Endodermal cell (in vitro differentiated cells): ENCODE measurements at regions not wholly inside any gene's neighbourhood (a gene's known extent, or its start where the extent isn't known, plus 50 kb on each side); places are given as distances from the start of the nearest gene placed in this dataset.

Experiments used
- DNase-seq: peaks from one replicate; pipeline ENCODE4 v3.0.0-alpha.2; 2017
- H3K27ac ChIP-seq: 2 replicates; pipeline ENCODE4 v1.5.1; 2013; ENCODE audit warnings: mild to moderate bottlenecking, low read depth, low read length, moderate library complexity
- H3K27me3 ChIP-seq: 2 replicates; pipeline ENCODE4 v1.6.1; 2013; ENCODE audit warnings: mild to moderate bottlenecking, low read length, moderate library complexity; ENCODE audit not compliant: insufficient read depth, control insufficient read depth, poor library complexity, severe bottlenecking
- H3K36me3 ChIP-seq: 2 replicates; pipeline ENCODE4 v1.7.0; 2013; ENCODE audit warnings: mild to moderate bottlenecking, low read length, moderate library complexity; ENCODE audit not compliant: control insufficient read depth, insufficient read depth
- H3K4me1 ChIP-seq: one replicate; pipeline ENCODE4 v1.7.0; 2013; ENCODE audit warnings: low read length; ENCODE audit not compliant: control insufficient read depth, insufficient read depth
- H3K4me3 ChIP-seq: 2 replicates; pipeline ENCODE4 v1.5.1; 2013; ENCODE audit warnings: mild to moderate bottlenecking, low read length, moderate library complexity
- H3K9ac ChIP-seq: 2 replicates; pipeline ENCODE4 v1.6.1; 2013; ENCODE audit warnings: mild to moderate bottlenecking, low read length, moderate library complexity; ENCODE audit not compliant: poor library complexity, severe bottlenecking; ENCODE audit errors: extremely low read depth
- H3K9me3 ChIP-seq: 2 replicates; pipeline ENCODE4 v1.6.1; 2013; ENCODE audit warnings: mild to moderate bottlenecking, low read length, moderate library complexity; ENCODE audit not compliant: control insufficient read depth
- H3K27ac Mint-ChIP-seq: 2 replicates; pipeline ENCODE4 v1.8.0; 2020; ENCODE audit warnings: mixed read lengths
- H3K27me3 Mint-ChIP-seq: 2 replicates; pipeline ENCODE4 v1.8.0; 2021; ENCODE audit warnings: mild to moderate bottlenecking, mixed read lengths; ENCODE audit not compliant: insufficient read depth
- H3K36me3 Mint-ChIP-seq: 2 replicates; pipeline ENCODE4 v1.8.0; 2020; ENCODE audit warnings: low read depth, mixed read lengths
- H3K4me1 Mint-ChIP-seq: 2 replicates; pipeline ENCODE4 v1.8.0; 2020; ENCODE audit warnings: mixed read lengths
- H3K4me3 Mint-ChIP-seq: 2 replicates; pipeline ENCODE4 v1.8.0; 2020; ENCODE audit warnings: mild to moderate bottlenecking, moderate library complexity, mixed read lengths
- H3K9me3 Mint-ChIP-seq: 2 replicates; pipeline ENCODE4 v1.8.0; 2020; ENCODE audit warnings: mild to moderate bottlenecking, mixed read lengths
- CTCF ChIP-seq: fragments of 200-600 bp; sonication (generic); conservative IDR thresholded peaks from 2 replicates; pipeline ENCODE4 v1.5.0; 2021; ENCODE audit warnings: antibody characterized with exemption, mild to moderate bottlenecking
- WGBS, 2 experiments: methylation state at CpG; one replicate each; pipeline versions ENCODE4 v1.1.5 to v1.1.7; 2013; ENCODE audit warnings: missing lambda C conversion rate in 2 of 2, mixed read lengths in 1 of 2; ENCODE audit not compliant: insufficient coverage in 1 of 2, insufficient read length in 1 of 2; 5-methylcytosine and 5-hydroxymethylcytosine counted together

- no peak for DNase-seq
- Histone ChIP-seq H3K36me3 (no peaks in the 10 kb centered on the region), H3K27ac (no peak overlapping the region), H3K27me3 (no peaks in the 10 kb centered on the region), H3K9ac (no peak overlapping the region), H3K4me1 (no peaks in the 10 kb centered on the region), H3K4me3 (no peak overlapping the region), H3K9me3 (no peaks in the 10 kb centered on the region)
- no peaks in the 10 kb centered on the region for H3K9me3 Mint-ChIP-seq
- TF ChIP-seq CTCF: no peak
- H3K27me3 Mint-ChIP-seq: peaks cover 1% of the 10 kb centered on the region
- no peak overlapping the region for H3K27ac Mint-ChIP-seq
- no peak overlapping the region for H3K4me3 Mint-ChIP-seq
- peaks cover 7% of the 10 kb centered on the region for H3K4me1 Mint-ChIP-seq
- WGBS, 2 experiments: 84 to 93% methylated on average over 3 to 4 of the region's 4 CpGs
- no peaks in the 10 kb centered on the region for H3K36me3 Mint-ChIP-seq
Observed at GRCh38 chr11:29327891-29328290, 688.9 kb downstream of the KCNA4 start.

GRCh38 chr11:29326757-29327156, 690.1 kb downstream of the KCNA4 start:
- DNase-seq: no peak
- H3K9me3 ChIP-seq: no peaks in the 10 kb centered on the region
- no peaks in the 10 kb centered on the region for H3K27me3 ChIP-seq
- Mint-ChIP-seq H3K27ac (no peak overlapping the region), H3K9me3 (no peaks in the 10 kb centered on the region), H3K4me1 (peaks cover 7% of the 10 kb centered on the region), H3K4me3 (no peak overlapping the region), H3K27me3 (peaks cover 1% of the 10 kb centered on the region), H3K36me3 (no peaks in the 10 kb centered on the region)
- TF ChIP-seq CTCF: no peak
- H3K27ac ChIP-seq: no peak overlapping the region
- 94 to 100% methylated on average over 2 to 3 of the region's 3 CpGs for WGBS, 2 experiments
- no peaks in the 10 kb centered on the region for H3K4me1 ChIP-seq
- H3K4me3 ChIP-seq: no peak overlapping the region
- no peaks in the 10 kb centered on the region for H3K36me3 ChIP-seq
- H3K9ac ChIP-seq: no peak overlapping the region

GRCh38 chr11:29324328-29324727, 692.5 kb downstream of the KCNA4 start:
- Mint-ChIP-seq H3K9me3 (no peaks in the 10 kb centered on the region), H3K36me3 (no peaks in the 10 kb centered on the region), H3K4me3 (no peak overlapping the region), H3K27ac (no peak overlapping the region), H3K27me3 (no peaks in the 10 kb centered on the region), H3K4me1 (peaks cover 3% of the 10 kb centered on the region)
- TF ChIP-seq CTCF: no peak
- Histone ChIP-seq H3K9me3 (no peaks in the 10 kb centered on the region), H3K9ac (no peak overlapping the region), H3K36me3 (no peaks in the 10 kb centered on the region), H3K27me3 (no peaks in the 10 kb centered on the region), H3K27ac (no peak overlapping the region), H3K4me3 (no peak overlapping the region), H3K4me1 (no peaks in the 10 kb centered on the region)
- no peak for DNase-seq
